DOHH2 (cell line): ENCODE measurements at regions not wholly inside any gene's neighbourhood (a gene's known extent, or its start where the extent isn't known, plus 50 kb on each side); places are given as distances from the start of the nearest gene placed in this dataset.

Experiments
- H3F3A ChIP-seq: fragments of 200-600 bp; sonication (generic), shearing (Covaris generic); 2 replicates; pipeline ENCODE4 v1.6.0; 2016; ENCODE audit warnings: antibody characterized with exemption, mild to moderate bottlenecking; ENCODE audit not compliant: control insufficient read depth, insufficient read depth
- H3K27ac ChIP-seq: fragments of 200-600 bp; sonication (generic); 2 replicates; pipeline ENCODE4 v1.5.1; 2014; ENCODE audit warnings: low read depth, mild to moderate bottlenecking, low read length, moderate library complexity
- H3K27me3 ChIP-seq: fragments of 200-600 bp; sonication (generic); 2 replicates; pipeline ENCODE4 v1.6.1; 2014; ENCODE audit warnings: mild to moderate bottlenecking, low read length, mixed read lengths; ENCODE audit not compliant: control insufficient read depth
- H3K36me3 ChIP-seq: fragments of 200-600 bp; sonication (generic); 2 replicates; pipeline ENCODE4 v1.6.1; 2014; ENCODE audit warnings: mild to moderate bottlenecking, low read length, moderate library complexity, mixed read lengths; ENCODE audit not compliant: control insufficient read depth
- H3K4me1 ChIP-seq: fragments of 200-600 bp; sonication (generic); 2 replicates; pipeline ENCODE4 v1.6.1; 2014; ENCODE audit warnings: mild to moderate bottlenecking, low read length, mixed read lengths; ENCODE audit not compliant: control insufficient read depth
- H3K4me2 ChIP-seq: fragments of 200-600 bp; sonication (generic); 2 replicates; pipeline ENCODE4 v1.6.0; 2014; ENCODE audit warnings: mild to moderate bottlenecking, low read length, moderate library complexity
- H3K4me3 ChIP-seq: fragments of 200-600 bp; sonication (generic); 2 replicates; pipeline ENCODE4 v1.5.1; 2014; ENCODE audit warnings: mild to moderate bottlenecking, low read length, mixed read lengths
- H3K79me2 ChIP-seq: fragments of 200-600 bp; sonication (generic); 2 replicates; pipeline ENCODE4 v1.6.1; 2014; ENCODE audit warnings: mild to moderate bottlenecking, low read length, mixed read lengths; ENCODE audit not compliant: control insufficient read depth
- H3K9me2 ChIP-seq: fragments of 200-600 bp; sonication (generic); replicated peaks from 2 replicates; pipeline ENCODE4 v1.6.1; 2014; ENCODE audit warnings: mild to moderate bottlenecking, low read length, mixed read lengths; ENCODE audit not compliant: control insufficient read depth
- H3K9me3 ChIP-seq: fragments of 200-600 bp; sonication (generic); 2 replicates; pipeline ENCODE4 v1.6.1; 2014; ENCODE audit warnings: antibody characterized with exemption, low read length, mixed read lengths; ENCODE audit not compliant: control insufficient read depth, insufficient read depth
- H4K20me1 ChIP-seq: fragments of 200-600 bp; sonication (generic); 2 replicates; pipeline ENCODE4 v1.6.0; 2014; ENCODE audit warnings: low read depth, mild to moderate bottlenecking, antibody characterized with exemption, low read length, moderate library complexity; ENCODE audit not compliant: control insufficient read depth, insufficient read depth
- EZH2phosphoT487 ChIP-seq: fragments of 200-600 bp; sonication (generic); IDR thresholded peaks from 2 replicates; pipeline ENCODE4 v1.6.1; 2017; ENCODE audit warnings: borderline replicate concordance, mild to moderate bottlenecking, antibody characterized with exemption, low read length, moderate library complexity, mixed read lengths
- TF ChIP-seq, protein P1 (sequence below): fragments of 200-600 bp; sonication (generic); IDR thresholded peaks from one replicate; pipeline ENCODE4 v1.5.1; 2014; ENCODE audit warnings: antibody characterized with exemption, mild to moderate bottlenecking, low read depth, low read length; ENCODE audit not compliant: poor library complexity, severe bottlenecking

DNA sequence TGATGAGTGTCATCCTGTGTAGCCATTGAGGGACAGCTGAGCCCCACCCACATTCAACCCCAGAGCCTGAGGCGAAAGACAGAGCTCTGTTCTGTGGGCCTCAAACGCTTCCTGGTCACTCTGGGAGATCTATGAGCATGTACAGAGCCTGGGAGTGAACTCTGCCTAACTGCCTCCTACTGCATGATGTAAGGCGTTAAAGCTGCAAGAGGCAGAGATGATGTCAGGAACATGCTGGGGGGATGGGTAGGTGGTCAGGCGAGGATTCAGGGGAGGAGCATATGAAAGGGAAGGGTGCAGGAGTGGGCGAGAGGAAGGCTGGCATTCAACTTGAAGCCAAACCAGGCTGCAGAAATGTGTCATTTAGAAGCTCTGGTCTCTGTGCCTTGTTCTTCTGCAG, 181.0 kb downstream of the TFCP2L1 start:
- no peaks in the 10 kb centered on the region for H3K27me3 ChIP-seq
- no peak for TF ChIP-seq EZH2phosphoT487
- TF ChIP-seq, protein P1, sequence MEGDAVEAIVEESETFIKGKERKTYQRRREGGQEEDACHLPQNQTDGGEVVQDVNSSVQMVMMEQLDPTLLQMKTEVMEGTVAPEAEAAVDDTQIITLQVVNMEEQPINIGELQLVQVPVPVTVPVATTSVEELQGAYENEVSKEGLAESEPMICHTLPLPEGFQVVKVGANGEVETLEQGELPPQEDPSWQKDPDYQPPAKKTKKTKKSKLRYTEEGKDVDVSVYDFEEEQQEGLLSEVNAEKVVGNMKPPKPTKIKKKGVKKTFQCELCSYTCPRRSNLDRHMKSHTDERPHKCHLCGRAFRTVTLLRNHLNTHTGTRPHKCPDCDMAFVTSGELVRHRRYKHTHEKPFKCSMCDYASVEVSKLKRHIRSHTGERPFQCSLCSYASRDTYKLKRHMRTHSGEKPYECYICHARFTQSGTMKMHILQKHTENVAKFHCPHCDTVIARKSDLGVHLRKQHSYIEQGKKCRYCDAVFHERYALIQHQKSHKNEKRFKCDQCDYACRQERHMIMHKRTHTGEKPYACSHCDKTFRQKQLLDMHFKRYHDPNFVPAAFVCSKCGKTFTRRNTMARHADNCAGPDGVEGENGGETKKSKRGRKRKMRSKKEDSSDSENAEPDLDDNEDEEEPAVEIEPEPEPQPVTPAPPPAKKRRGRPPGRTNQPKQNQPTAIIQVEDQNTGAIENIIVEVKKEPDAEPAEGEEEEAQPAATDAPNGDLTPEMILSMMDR, result no peak

DNA sequence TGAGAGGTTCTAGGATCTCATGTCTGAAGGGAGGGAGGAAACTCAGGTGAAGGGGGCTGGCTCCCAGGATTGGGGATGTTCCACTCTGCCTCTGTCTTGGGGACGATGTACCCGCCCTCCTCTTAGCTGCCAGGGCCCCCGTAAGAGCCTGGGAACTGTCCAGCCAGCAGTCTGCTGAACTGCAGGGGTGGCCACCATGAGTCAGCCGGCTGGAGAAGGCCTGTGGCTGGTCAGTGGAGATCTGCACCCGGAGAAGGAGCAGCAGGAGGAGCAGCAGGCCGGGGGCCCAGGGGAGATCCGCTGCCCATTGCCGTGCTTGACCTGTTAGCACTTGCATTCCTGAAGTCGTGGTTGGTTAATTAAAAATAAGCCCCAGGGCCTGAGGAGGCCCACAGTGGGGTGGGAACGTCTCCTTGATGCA, 180.3 kb downstream of the TFCP2L1 start:
- Histone ChIP-seq H3K36me3 (no peaks in the 10 kb centered on the region), H3K9me2 (no peaks in the 10 kb centered on the region), H3K79me2 (no peaks in the 10 kb centered on the region), H4K20me1 (no peaks in the 10 kb centered on the region), H3K27ac (no peak overlapping the region), H3K27me3 (no peaks in the 10 kb centered on the region), H3K4me2 (no peak overlapping the region), H3K4me3 (no peak overlapping the region), H3K4me1 (no peaks in the 10 kb centered on the region), H3F3A (no peaks in the 10 kb centered on the region), H3K9me3 (no peaks in the 10 kb centered on the region)
- TF ChIP-seq, protein P1, result no peak
- TF ChIP-seq EZH2phosphoT487, result no peak

More for the DNA sequence above, 181.0 kb downstream of the TFCP2L1 start:
- H3K4me3 ChIP-seq, result no peak overlapping the region
- H4K20me1 ChIP-seq, result no peaks in the 10 kb centered on the region
- H3K79me2 ChIP-seq, result no peaks in the 10 kb centered on the region
- H3K36me3 ChIP-seq, result no peaks in the 10 kb centered on the region
- H3K9me2 ChIP-seq, result no peaks in the 10 kb centered on the region
- no peaks in the 10 kb centered on the region for H3K9me3 ChIP-seq
- H3F3A ChIP-seq, result no peaks in the 10 kb centered on the region
- H3K4me2 ChIP-seq, result no peak overlapping the region
- H3K4me1 ChIP-seq, result no peaks in the 10 kb centered on the region
- no peak overlapping the region for H3K27ac ChIP-seq

DNA sequence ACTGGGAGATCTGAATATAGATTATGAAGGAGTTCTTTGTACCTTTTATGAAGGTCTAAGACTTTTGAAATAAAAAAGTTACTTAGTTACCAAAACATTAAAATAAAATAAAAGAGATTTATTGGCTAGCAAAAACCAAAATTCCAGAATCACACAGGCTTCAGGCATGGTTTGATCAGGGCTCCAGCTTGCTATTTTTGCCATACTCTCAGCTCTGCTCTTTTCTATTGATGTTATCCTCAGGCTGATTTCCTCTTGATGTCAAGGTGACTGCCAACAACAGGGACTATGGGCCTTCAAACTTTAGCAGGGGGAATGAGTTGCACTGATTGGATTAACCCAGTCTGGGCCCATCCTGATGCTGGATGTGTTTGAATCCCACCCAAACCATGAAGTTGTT, 174.1 kb downstream of the TFCP2L1 start:
- H3K27ac ChIP-seq, result no peak overlapping the region
- H3F3A ChIP-seq, result no peaks in the 10 kb centered on the region
- no peaks in the 10 kb centered on the region for H3K27me3 ChIP-seq
- H3K9me2 ChIP-seq, result no peaks in the 10 kb centered on the region
- no peak overlapping the region for H3K4me3 ChIP-seq
- H3K36me3 ChIP-seq, result no peaks in the 10 kb centered on the region
- H3K4me1 ChIP-seq, result no peaks in the 10 kb centered on the region
- H4K20me1 ChIP-seq, result no peaks in the 10 kb centered on the region
- no peaks in the 10 kb centered on the region for H3K9me3 ChIP-seq
- no peak overlapping the region for H3K4me2 ChIP-seq
- no peaks in the 10 kb centered on the region for H3K79me2 ChIP-seq
- TF ChIP-seq, protein P1, result no peak
- no peak for TF ChIP-seq EZH2phosphoT487

DNA sequence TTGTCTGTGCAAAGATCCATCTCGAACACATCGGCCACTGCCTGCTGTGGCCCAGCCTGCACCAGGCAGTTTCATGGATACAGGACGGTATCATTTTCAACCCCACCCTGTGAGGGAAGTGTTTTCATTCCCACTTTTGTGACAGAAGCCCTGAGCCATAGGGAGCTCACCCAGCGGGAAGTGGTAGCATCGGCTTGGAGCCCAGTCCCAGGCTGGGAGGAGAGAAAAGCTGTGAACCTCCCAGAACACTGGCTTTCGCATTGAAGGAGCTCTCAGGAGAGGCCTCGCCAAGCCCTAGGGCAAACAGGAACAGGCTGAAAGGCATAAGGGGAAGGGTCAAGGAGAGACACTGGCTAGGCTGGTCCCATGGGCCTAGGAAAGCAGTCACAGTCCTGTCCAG, 166.1 kb downstream of the TFCP2L1 start:
- Histone ChIP-seq H3K79me2 (no peaks in the 10 kb centered on the region), H3F3A (no peaks in the 10 kb centered on the region), H3K9me3 (no peaks in the 10 kb centered on the region), H3K9me2 (no peaks in the 10 kb centered on the region), H4K20me1 (no peaks in the 10 kb centered on the region), H3K4me1 (no peaks in the 10 kb centered on the region), H3K4me3 (no peak overlapping the region), H3K4me2 (no peak overlapping the region), H3K27ac (no peak overlapping the region), H3K27me3 (no peaks in the 10 kb centered on the region), H3K36me3 (no peaks in the 10 kb centered on the region)
- TF ChIP-seq, protein P1, result no peak
- no peak for TF ChIP-seq EZH2phosphoT487
